Left ventricle myocardium inferior (tissue), 1 donor: ENCODE measurements at regions not wholly inside any gene's neighbourhood (a gene's known extent, or its start where the extent isn't known, plus 50 kb on each side); places are given as distances from the start of the nearest gene placed in this dataset.

Source experiments
- DNase-seq: peaks from one replicate; pipeline ENCODE4 v3.0.0-alpha.2; 2020
- H3K27ac ChIP-seq: fragments of 200-600 bp; replicated peaks from 2 replicates; pipeline ENCODE4 v1.8.0; 2021
- H3K27me3 ChIP-seq: fragments of 200-600 bp; 2 replicates; pipeline ENCODE4 v1.8.0; 2021; ENCODE audit warnings: low read depth
- H3K36me3 ChIP-seq: fragments of 200-600 bp; 2 replicates; pipeline ENCODE4 v1.8.0; 2021
- H3K4me1 ChIP-seq: fragments of 200-600 bp; 2 replicates; pipeline ENCODE4 v1.8.0; 2021
- H3K4me3 ChIP-seq: fragments of 200-600 bp; 2 replicates; pipeline ENCODE4 v1.8.0; 2021; ENCODE audit warnings: mild to moderate bottlenecking, moderate library complexity
- H3K9me3 ChIP-seq: fragments of 200-600 bp; replicated peaks from 2 replicates; pipeline ENCODE4 v1.8.0; 2021
- CTCF ChIP-seq: fragments of 200-600 bp; IDR thresholded peaks from 2 replicates; pipeline ENCODE4 v1.8.0; 2021; ENCODE audit warnings: antibody characterized with exemption, mild to moderate bottlenecking, borderline replicate concordance
- intact Hi-C: fragments of 100-400 bp; cut with micrococcal nuclease; formaldehyde crosslinking; loops from one replicate; pipeline ENCODE4 v1.11.0; 2022
- donor health status: DM: no; HTN: yes; CAD: no; lungs with severe emphysema.

GRCh38 chr7:155889636-155890511 is 77.6 kb upstream of the SHH start:
- H3K27me3 ChIP-seq, result peaks cover 32% of the 10 kb centered on the region
- no peak for DNase-seq
- H3K9me3 ChIP-seq, result no peaks in the 10 kb centered on the region
- H3K36me3 ChIP-seq, result no peaks in the 10 kb centered on the region
- no peak for TF ChIP-seq CTCF
- H3K27ac ChIP-seq, result no peak overlapping the region
- no peak overlapping the region for H3K4me3 ChIP-seq
- H3K4me1 ChIP-seq, result peaks cover 6% of the 10 kb centered on the region
- intact Hi-C loops, result no loop called here

- intact Hi-C loops, result no loop called here
- H3K4me3 ChIP-seq, result no peak overlapping the region
- DNase-seq, result no peak
- TF ChIP-seq CTCF, result no peak
- H3K27me3 ChIP-seq, result peaks cover 35% of the 10 kb centered on the region
- H3K9me3 ChIP-seq, result no peaks in the 10 kb centered on the region
- H3K4me1 ChIP-seq, result peaks cover 6% of the 10 kb centered on the region
- no peaks in the 10 kb centered on the region for H3K36me3 ChIP-seq
- no peak overlapping the region for H3K27ac ChIP-seq
Observed at GRCh38 chr7:155887174-155887525, 74.9 kb upstream of the SHH start.

- intact Hi-C loops, result no loop called here
- no peak overlapping the region for H3K27ac ChIP-seq
- H3K4me1 ChIP-seq, result peaks cover 6% of the 10 kb centered on the region
- H3K27me3 ChIP-seq, result peaks cover 35% of the 10 kb centered on the region
- no peaks in the 10 kb centered on the region for H3K36me3 ChIP-seq
- DNase-seq, result no peak
- no peaks in the 10 kb centered on the region for H3K9me3 ChIP-seq
- no peak for TF ChIP-seq CTCF
- H3K4me3 ChIP-seq, result no peak overlapping the region
Observed at GRCh38 chr7:155886391-155887173, 74.3 kb upstream of the SHH start.

- no peaks in the 10 kb centered on the region for H3K36me3 ChIP-seq
- peak; percentile 25 for DNase-seq
- intact Hi-C loops, result no loop called here
- H3K27me3 ChIP-seq, result peaks cover 35% of the 10 kb centered on the region
- TF ChIP-seq CTCF, result no peak
- peak overlapping the region; percentile 10 for H3K4me3 ChIP-seq
- no peaks in the 10 kb centered on the region for H3K9me3 ChIP-seq
- peak overlapping the region; percentile 17 for H3K27ac ChIP-seq
- H3K4me1 ChIP-seq, result peaks cover 6% of the 10 kb centered on the region
Observed at GRCh38 chr7:155885167-155886155, 73.2 kb upstream of the SHH start.
